Liver (tissue), 8 donors: ENCODE measurements at regions not wholly inside any gene's neighbourhood (a gene's known extent, or its start where the extent isn't known, plus 50 kb on each side); places are given as distances from the start of the nearest gene placed in this dataset.

Source experiments
- DNase-seq: peaks from one replicate; pipeline ENCODE4 v3.0.0-alpha.2; 2017; ENCODE audit warnings: low spot score
- H3K27ac ChIP-seq, 2 donors: one replicate each; pipeline ENCODE4 v1.7.0; 2013; ENCODE audit warnings: inconsistent platforms in 2 of 2, low read length in 2 of 2, control low read depth in 1 of 2, low read depth in 1 of 2, mild to moderate bottlenecking in 1 of 2
- H3K27me3 ChIP-seq, 4 donors: one replicate each; pipeline versions ENCODE4 v1.6.1 to v1.7.0; 2013; ENCODE audit warnings: low read length in 3 of 4, inconsistent platforms in 1 of 4, mild to moderate bottlenecking in 1 of 4, moderate library complexity in 1 of 4; ENCODE audit not compliant: control insufficient read depth in 4 of 4, insufficient read depth in 4 of 4
- H3K36me3 ChIP-seq, 4 donors: one replicate each; pipeline versions ENCODE4 v1.6.1 to v1.7.0; 2013; ENCODE audit warnings: low read length in 3 of 4, mild to moderate bottlenecking in 3 of 4, low read depth in 1 of 4, moderate library complexity in 1 of 4; ENCODE audit not compliant: control insufficient read depth in 4 of 4, insufficient read depth in 3 of 4
- H3K4me1 ChIP-seq, 4 donors: one replicate each; pipeline versions ENCODE4 v1.6.1 to v1.7.0; 2013; ENCODE audit warnings: low read length in 3 of 4, mild to moderate bottlenecking in 3 of 4, moderate library complexity in 1 of 4; ENCODE audit not compliant: control insufficient read depth in 4 of 4, insufficient read depth in 4 of 4
- H3K4me3 ChIP-seq, 3 donors: one replicate each; pipeline versions ENCODE4 v1.6.1 to v1.7.0; 2013; ENCODE audit warnings: low read length in 3 of 3, control low read depth in 1 of 3, low read depth in 1 of 3, mild to moderate bottlenecking in 1 of 3
- H3K9ac ChIP-seq, 2 donors: one replicate each; pipeline ENCODE4 v1.7.0; 2013; ENCODE audit warnings: low read length in 2 of 2, mild to moderate bottlenecking in 2 of 2, moderate library complexity in 2 of 2, control low read depth in 1 of 2, low read depth in 1 of 2
- H3K9me3 ChIP-seq, 4 donors: one replicate each; pipeline versions ENCODE4 v1.6.1 to v1.7.0; 2013; ENCODE audit warnings: low read length in 3 of 4; ENCODE audit not compliant: control insufficient read depth in 4 of 4
- CTCF ChIP-seq: fragments of 150-350 bp; IDR thresholded peaks from 2 replicates; pipeline ENCODE4 v1.5.1; 2017; ENCODE audit warnings: improper control_type of control experiment, low read depth, low read length; ENCODE audit not compliant: missing input control
- FOXA2 ChIP-seq: IDR thresholded peaks from 2 replicates; pipeline ENCODE4 v1.6.1; 2016; ENCODE audit warnings: antibody characterized with exemption
- HNF4A ChIP-seq, 2 donors: conservative IDR thresholded peaks; 2 replicates each; pipeline ENCODE4 v1.6.1; 2016; ENCODE audit warnings: antibody characterized with exemption in 2 of 2, mild to moderate bottlenecking in 2 of 2
- HNF4G ChIP-seq: IDR thresholded peaks from 2 replicates; pipeline ENCODE4 v1.6.1; 2016; ENCODE audit warnings: antibody characterized with exemption
- JUND ChIP-seq, 2 donors: IDR thresholded peaks; 2 replicates each; pipeline ENCODE4 v1.6.1; 2016; ENCODE audit warnings: antibody characterized with exemption in 2 of 2
- RAD21 ChIP-seq, 2 donors: IDR thresholded peaks; 2 replicates each; pipeline ENCODE4 v1.6.1; 2016; ENCODE audit warnings: antibody characterized with exemption in 2 of 2, mild to moderate bottlenecking in 2 of 2
- RXRA ChIP-seq, 2 donors: IDR thresholded peaks; 2 replicates each; pipeline ENCODE4 v1.6.1; 2017 to 2018; ENCODE audit warnings: antibody characterized with exemption in 2 of 2, mild to moderate bottlenecking in 1 of 2
- TAF1 ChIP-seq: conservative IDR thresholded peaks from 2 replicates; pipeline ENCODE4 v1.6.1; 2016; ENCODE audit warnings: antibody characterized with exemption, mild to moderate bottlenecking
- ZBTB33 ChIP-seq: IDR thresholded peaks from 2 replicates; pipeline ENCODE4 v1.6.1; 2016; ENCODE audit warnings: antibody characterized with exemption
- WGBS: extraction: QIAGEN DNeasy Blood & Tissue Kit; methylation state at CpG from one replicate; pipeline ENCODE4 v1.1.7; 2013; 5-methylcytosine and 5-hydroxymethylcytosine counted together
- donor health status: healthy.
- donor health status: healthy.
- donor health status: healthy.
- donor health status: healthy.
- donor health status: healthy.

GRCh38 chr10:100618091-100618615 is 82.4 kb downstream of the HIF1AN start:
- H3K9ac ChIP-seq, result no peak overlapping the region
- TF ChIP-seq ZBTB33 (no peak), JUND (IDR thresholded peaks at IDR 0.05) (no peak), FOXA2 (no peak), HNF4A (conservative IDR thresholded peaks at IDR 0.05) (no peak), CTCF (no peak), TAF1 (no peak)
- no peak overlapping the region for H3K27ac ChIP-seq
- H3K4me1 ChIP-seq, result no peaks in the 10 kb centered on the region
- H3K36me3 ChIP-seq, result no peaks in the 10 kb centered on the region
- H3K9me3 ChIP-seq, result no peaks in the 10 kb centered on the region
- H3K27me3 ChIP-seq, result peaks cover 0 to 18% (median 9%) of the 10 kb centered on the region in 4 donors
- WGBS, result 78% methylated on average over 11 of the region's 11 CpGs
- DNase-seq, result no peak
- no peak overlapping the region for H3K4me3 ChIP-seq

- 71% methylated on average over 5 of the region's 5 CpGs for WGBS
- DNase-seq, result no peak
- TF ChIP-seq RXRA (IDR thresholded peaks at IDR 0.05) (no peak), HNF4A (conservative IDR thresholded peaks at IDR 0.05) (no peak), HNF4G (no peak), JUND (IDR thresholded peaks at IDR 0.05) (no peak), CTCF (no peak), RAD21 (IDR thresholded peaks at IDR 0.05) (no peak)
- H3K27me3 ChIP-seq, result peaks cover 0 to 18% (median 9%) of the 10 kb centered on the region in 4 donors
- no peaks in the 10 kb centered on the region for H3K36me3 ChIP-seq
- no peaks in the 10 kb centered on the region for H3K9me3 ChIP-seq
- no peak overlapping the region for H3K9ac ChIP-seq
- no peaks in the 10 kb centered on the region for H3K4me1 ChIP-seq
- H3K27ac ChIP-seq, result no peak overlapping the region
- no peak overlapping the region for H3K4me3 ChIP-seq
Observed at GRCh38 chr10:100618632-100619255, 83.0 kb downstream of the HIF1AN start.
